ENCODE measurements at regions not wholly inside any gene's neighbourhood (a gene's known extent, or its start where the extent isn't known, plus 50 kb on each side); places are given as distances from the start of the nearest gene placed in this dataset.
"Not testable (repeated sequence)": the region's sequence is repeated elsewhere in the genome, so short reads cannot be mapped to it uniquely, and the experiment has no call there.

DNA sequence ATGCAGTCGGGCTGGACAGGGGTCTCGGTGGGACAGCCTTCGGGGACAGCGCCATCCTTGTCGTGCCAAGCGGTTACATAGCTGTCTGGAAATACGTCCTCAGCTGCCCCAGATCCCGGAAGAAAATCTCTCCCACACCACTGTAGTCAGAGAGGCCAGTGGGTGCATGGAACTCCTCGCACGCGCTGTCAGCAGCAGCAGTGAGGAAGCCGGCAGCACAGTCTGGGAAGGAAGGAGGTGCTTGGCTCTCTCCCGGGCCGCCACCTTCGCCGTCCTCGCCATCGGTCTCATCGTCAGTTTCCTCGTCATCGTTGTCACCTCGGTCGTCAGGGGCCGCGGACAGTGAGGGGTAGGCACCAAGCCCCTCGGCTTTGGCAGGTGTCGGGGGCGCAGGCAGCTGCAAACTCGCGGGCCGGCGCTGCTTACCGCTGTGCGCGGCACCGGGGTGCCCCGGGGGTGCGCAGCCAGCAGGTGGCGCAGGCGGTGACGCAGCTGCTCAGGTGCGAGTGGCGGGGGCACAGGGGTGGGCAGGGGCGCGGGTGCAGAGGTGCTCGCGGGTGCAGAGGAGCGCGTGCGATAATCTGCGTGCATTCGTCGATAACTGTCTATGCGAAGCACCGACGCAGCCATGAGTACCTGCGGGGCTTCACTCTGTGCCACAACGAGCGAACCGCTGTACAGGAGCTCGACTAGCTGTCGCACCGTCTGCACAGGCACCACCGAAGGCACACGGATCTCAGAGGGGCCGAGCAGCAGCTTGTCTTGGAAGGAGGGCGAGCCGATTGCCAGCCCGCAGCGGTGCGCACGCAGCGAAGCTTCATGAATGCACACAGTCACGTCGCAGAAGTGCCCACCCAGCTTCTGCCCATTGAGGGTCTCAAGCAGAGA is 89.2 kb downstream of the LIMS3 start:
- not testable (repeated sequence) for TF ChIP-seq CTCF, POLR2A (IDR thresholded peaks at IDR 0.05)
